Keratinocyte (primary cell): ENCODE measurements at regions not wholly inside any gene's neighbourhood (a gene's known extent, or its start where the extent isn't known, plus 50 kb on each side); places are given as distances from the start of the nearest gene placed in this dataset.
"Not testable (repeated sequence)": the region's sequence is repeated elsewhere in the genome, so short reads cannot be mapped to it uniquely, and the experiment has no call there.

ENCODE experiments used
- EZH2 ChIP-seq: IDR thresholded peaks from one replicate; pipeline ENCODE4 v1.6.1; 2012; ENCODE audit warnings: inconsistent platforms, mild to moderate bottlenecking, low read length, moderate library complexity
- TF ChIP-seq, protein P1 (sequence below), 3 experiments: IDR thresholded peaks in 1 of 3; conservative IDR thresholded peaks in 1 of 3; optimal IDR thresholded peaks in 1 of 3; 2 replicates in 2 of 3; 3 replicates in 1 of 3; pipeline versions ENCODE3 to v1.5.1; 2011; ENCODE audit warnings: low read length in 3 of 3, mild to moderate bottlenecking in 3 of 3, moderate library complexity in 2 of 3, control low read depth in 1 of 3, inconsistent platforms in 1 of 3; ENCODE audit not compliant: insufficient read depth in 2 of 3; ENCODE audit errors: extremely low read depth in 1 of 3

DNA sequence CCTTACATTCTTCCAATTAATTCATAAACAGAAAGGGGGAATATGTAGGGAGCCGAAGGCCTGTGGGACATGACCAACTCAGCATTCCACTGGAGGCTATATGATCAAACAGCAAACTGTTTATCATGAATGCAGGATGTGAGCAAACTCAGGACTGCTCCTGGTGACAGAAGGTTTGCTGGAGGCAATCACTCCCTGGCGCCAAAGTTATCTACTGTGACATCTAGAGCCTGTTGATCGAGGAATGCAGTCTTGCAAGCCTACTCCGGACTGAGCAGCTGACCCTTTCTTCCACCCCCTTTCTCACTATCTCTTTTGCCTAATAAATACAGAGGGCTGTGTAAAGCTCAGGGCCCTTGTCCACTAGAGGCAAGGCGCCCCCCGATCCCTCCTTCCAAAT is 122.0 kb upstream of the ZCCHC13 start:
- TF ChIP-seq, protein P1, sequence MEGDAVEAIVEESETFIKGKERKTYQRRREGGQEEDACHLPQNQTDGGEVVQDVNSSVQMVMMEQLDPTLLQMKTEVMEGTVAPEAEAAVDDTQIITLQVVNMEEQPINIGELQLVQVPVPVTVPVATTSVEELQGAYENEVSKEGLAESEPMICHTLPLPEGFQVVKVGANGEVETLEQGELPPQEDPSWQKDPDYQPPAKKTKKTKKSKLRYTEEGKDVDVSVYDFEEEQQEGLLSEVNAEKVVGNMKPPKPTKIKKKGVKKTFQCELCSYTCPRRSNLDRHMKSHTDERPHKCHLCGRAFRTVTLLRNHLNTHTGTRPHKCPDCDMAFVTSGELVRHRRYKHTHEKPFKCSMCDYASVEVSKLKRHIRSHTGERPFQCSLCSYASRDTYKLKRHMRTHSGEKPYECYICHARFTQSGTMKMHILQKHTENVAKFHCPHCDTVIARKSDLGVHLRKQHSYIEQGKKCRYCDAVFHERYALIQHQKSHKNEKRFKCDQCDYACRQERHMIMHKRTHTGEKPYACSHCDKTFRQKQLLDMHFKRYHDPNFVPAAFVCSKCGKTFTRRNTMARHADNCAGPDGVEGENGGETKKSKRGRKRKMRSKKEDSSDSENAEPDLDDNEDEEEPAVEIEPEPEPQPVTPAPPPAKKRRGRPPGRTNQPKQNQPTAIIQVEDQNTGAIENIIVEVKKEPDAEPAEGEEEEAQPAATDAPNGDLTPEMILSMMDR (optimal IDR thresholded peaks at IDR 0.05 in 1 of 3, IDR thresholded peaks at IDR 0.05 in 1 of 3, conservative IDR thresholded peaks at IDR 0.05 in 1 of 3; ENCODE audit: extremely low read depth in 1 of 3, insufficient read depth in 2 of 3, low read length in 3 of 3) = not testable (repeated sequence)
- not testable (repeated sequence) for TF ChIP-seq EZH2
